ENCODE measurements at regions not wholly inside any gene's neighbourhood (a gene's known extent, or its start where the extent isn't known, plus 50 kb on each side); places are given as distances from the start of the nearest gene placed in this dataset.

DNA sequence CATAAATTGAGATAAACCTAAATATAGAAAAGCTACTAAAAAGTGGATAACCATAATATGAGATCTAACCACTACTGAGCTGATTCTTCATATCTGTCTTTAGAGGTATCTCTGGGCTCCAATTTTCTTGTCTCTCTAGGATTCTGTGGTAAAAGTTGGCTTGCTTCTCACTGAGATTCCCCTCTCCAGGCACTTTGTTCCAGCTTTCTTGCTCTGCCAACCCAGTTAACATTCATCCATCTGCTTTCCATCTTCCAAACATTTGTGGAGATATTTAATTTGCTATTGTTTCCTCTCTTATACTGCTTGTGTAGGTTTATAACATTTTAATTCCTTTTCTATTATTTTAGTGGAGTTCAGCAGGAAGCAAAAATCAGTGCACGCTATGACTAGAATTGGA lies 97.6 kb upstream of the LMCD1 start:
- TF ChIP-seq POLR2A (IDR thresholded peaks at IDR 0.05; ENCODE audit: low read depth, low read length) (no peak), CTCF (IDR thresholded peaks at IDR 0.05; ENCODE audit: extremely low read depth in 1 of 2, insufficient read depth in 1 of 2, low read depth in 1 of 2, low read length in 2 of 2) (no peak), POLR2AphosphoS5 (IDR thresholded peaks at IDR 0.05; ENCODE audit: insufficient read depth, low read depth, low read length) (no peak)

Data from endothelial cell of umbilical vein (primary cell).